D341Med (cell line): ENCODE measurements at regions not wholly inside any gene's neighbourhood (a gene's known extent, or its start where the extent isn't known, plus 50 kb on each side); places are given as distances from the start of the nearest gene placed in this dataset.

Experiments
- DNase-seq: peaks from one replicate; pipeline ENCODE4 v3.0.0; 2012; ENCODE audit warnings: low spot score

DNA sequence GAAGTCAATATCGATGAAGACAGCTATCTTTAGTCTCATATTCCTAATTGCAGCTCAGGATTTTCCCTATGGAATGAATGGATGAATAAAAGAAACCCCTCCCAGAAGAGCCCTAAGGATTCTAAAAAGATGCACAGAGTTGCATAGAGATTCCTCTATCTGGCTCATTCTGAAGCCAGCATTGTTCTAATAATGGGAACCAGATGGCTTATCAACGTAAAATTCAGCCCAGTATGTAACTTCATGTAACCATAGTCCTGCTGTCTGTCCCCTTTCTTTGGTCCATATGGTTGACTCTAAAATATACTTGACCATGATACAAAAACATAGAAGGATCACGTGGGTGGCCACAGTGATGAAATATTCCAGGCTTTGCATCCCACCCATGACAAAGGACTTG lies 508.6 kb downstream of the RASEF start:
- DNase-seq: no peak

GRCh38 chr9:82555031-82555430 lies 507.9 kb downstream of the RASEF start:
- no peak for DNase-seq

DNA sequence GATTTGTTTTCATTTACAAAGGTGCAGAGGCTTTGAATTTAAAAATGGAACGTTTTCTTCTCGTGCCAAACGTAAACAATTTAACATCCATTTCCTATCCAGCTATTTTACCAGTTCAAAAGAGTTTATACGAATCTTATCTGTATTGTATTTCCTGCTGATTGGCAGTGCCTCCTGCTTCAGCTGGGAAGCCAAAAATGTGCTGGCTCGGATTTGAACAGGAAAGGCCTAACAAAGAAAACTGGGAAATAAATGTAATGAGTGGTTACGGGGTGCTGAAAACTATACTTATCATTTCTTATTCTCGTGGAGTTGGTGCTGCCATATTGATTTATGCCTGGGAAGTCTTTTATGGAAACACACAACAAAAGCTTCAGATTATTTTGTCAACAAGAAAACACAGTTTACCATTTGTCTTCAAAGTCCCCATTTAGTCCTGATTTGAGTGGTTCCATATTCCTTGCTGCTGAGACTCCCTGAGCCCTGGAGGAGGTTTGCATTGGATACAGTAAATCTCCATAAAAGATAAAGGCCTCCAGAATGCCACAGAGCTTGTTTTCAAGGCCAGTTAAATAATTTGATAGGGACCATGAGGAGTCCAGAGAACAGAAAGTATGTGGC lies 507.4 kb downstream of the RASEF start:
- no peak for DNase-seq

DNA sequence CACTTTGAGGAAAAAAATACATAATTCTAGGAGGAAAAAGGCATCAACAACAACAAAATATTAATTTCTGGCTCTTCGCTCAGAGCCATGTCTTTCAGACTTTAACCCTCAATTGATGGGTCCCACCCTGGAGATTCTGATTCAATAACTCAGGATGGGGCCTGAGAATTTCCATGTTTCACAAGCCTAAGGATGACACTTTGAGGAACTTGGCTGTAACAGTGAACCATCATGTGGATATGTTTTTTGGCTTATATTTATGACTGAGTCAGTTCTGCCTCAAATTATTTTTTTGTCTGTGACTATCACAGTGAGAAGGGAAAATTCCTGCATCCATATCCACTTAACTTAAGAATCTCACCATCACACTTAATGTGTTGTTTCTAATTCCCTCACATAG lies 504.6 kb downstream of the RASEF start:
- no peak for DNase-seq

GRCh38 chr9:82558855-82559630 lies 503.9 kb downstream of the RASEF start:
- no peak for DNase-seq

GRCh38 chr9:82560036-82560435 lies 502.9 kb downstream of the RASEF start:
- no peak for DNase-seq

GRCh38 chr9:82560457-82560904 lies 502.5 kb downstream of the RASEF start:
- no peak for DNase-seq

DNA sequence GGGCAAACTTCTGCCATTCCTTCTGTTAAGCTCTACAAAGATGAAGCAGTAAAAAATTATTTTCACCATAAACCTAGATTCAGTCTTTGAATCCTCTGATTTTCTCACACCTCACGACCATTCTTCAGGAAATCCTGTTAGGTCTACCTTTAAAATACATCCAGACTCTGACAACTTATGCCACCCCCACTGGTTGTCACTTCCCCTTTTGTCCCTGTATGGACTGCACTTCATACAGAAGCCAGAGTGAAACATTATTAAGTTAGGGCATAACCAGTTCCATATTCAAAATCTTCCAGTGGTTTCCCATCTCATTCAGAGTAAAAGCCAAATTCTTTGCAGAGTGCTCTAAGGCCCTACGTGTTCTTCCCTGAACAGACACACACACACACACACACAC lies 499.8 kb downstream of the RASEF start:
- DNase-seq: no peak

- DNase-seq: no peak
Observed at GRCh38 chr9:82563841-82564240, 499.1 kb downstream of the RASEF start.

DNA sequence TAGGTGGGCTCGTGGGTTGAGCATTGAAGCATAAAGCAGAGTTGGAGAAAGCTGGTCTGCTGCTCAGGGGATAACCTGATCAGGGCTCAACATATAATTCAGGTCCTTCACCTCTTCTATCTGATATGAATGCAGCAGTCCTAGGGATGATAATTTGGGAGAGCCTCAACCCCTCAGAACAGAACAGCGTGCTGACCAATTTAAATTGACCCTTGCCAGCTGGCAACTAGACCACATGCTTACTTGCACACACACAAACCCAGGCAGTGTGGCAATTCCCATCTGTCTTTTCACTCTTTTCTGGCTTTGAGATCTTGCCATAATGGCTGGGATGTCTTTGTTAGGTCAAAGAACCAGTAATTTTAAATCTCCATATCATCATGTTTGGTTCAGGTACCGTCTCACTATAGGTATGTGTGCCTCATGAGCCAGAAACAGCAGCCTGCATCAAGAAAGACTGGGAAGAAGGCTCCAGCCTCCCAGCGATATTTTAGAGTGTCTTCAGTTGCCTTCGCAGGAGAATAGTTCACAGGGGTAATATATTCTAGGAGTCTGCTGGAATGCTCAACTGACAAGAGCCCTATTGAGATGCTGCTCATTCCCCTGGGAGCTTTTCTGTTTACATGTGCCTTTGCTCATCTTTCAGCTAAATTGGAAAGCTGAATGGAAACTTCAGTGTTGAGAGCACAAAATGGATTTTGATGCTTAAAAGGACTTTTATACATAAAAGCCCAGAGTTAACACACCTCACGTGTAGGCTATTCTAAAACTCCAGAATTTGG lies 497.6 kb downstream of the RASEF start:
- no peak for DNase-seq

DNA sequence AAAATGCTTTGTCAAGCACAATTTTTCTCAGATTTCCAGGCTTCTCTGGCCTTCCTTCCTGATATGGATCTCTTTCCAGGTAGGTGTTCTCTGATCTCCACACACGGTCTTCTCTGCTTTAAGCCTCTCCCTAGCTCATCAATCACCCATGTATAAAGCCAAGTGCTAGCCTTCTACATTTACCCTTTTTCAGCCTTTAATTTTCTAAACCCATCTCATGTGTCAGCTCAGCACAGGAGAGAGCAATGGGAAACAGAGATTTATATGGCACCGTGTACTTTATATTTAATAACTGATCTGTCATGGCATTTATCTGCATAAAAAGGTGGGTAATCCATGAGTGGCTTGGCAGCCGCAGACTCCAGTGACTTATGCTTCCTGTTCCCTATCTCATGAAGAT lies 495.0 kb downstream of the RASEF start:
- no peak for DNase-seq

GRCh38 chr9:82570226-82570625 lies 492.7 kb downstream of the RASEF start:
- DNase-seq: no peak

DNA sequence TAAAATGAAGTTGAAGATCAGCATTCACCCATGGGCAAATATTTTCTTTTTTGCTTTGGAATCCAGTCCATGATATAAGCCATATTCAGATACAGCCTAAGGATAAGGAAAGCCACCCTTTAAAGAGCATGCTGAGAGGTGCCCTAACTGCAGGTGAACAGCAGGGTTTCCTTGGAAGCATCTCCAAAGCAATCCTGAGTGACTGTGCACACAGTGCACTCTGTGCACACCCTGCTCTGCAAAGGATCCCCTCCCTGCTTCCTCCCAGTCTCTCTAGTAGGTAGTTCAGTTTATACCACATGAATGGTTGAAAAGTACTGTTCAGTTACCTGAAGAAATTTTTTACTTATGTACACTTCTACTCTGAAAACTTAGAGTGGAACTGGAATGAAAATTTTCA lies 491.4 kb downstream of the RASEF start:
- no peak for DNase-seq

DNA sequence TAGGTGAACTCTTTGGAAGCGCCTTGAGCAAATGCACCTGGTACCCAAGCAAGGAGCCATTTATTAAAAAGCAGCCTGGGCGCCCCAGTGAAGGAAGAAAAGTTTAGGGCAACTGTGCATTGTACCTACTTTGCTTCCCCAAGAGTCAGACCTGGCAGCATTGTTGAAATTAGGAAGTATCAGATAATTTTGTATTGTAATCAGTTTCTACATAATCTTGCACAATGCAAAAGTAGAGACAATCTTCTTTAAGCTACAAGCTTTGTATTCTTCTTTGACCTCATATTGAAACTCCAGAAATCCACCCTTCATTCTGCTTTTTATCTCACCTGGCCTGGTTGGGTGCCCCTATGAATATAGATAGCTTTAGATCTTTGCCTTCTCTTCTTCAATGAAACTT lies 490.8 kb downstream of the RASEF start:
- no peak for DNase-seq

DNA sequence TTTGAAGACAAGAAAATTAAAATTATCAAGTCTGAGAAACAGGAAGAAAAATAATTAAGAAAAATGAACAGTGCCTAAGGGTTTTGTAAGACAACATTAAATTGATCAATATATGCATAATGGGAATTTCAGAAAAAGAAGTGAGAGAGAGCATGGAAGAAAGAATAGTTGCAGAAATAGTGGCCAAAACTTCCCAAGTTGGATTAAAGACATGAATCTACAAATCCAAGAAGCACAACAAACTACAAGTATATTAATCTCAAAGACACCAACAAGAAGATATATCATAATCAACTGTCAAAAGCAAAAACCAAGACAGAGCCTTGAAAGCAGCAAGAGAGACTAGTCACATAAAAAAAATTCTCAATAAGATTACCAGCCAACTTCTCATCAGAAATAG lies 488.0 kb downstream of the RASEF start:
- DNase-seq: no peak

DNA sequence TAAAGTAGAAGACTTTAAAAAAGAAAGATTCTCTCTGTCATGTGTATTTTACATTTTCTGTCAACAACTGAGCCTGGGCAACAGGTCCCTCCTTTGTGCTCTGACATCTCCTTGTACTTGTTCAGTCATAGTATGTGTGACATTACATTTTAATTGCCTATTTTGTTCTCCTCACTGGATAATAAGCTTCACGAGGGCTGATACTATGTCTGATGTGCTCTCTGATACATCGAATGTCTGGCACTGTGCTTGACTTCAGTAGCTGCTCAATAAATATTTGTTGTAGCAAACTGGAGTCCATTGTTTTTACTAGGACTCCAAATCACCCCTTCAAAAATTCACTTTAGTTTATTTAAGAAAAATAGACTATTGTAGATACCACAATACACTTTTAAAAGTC lies 482.0 kb downstream of the RASEF start:
- DNase-seq: no peak

DNA sequence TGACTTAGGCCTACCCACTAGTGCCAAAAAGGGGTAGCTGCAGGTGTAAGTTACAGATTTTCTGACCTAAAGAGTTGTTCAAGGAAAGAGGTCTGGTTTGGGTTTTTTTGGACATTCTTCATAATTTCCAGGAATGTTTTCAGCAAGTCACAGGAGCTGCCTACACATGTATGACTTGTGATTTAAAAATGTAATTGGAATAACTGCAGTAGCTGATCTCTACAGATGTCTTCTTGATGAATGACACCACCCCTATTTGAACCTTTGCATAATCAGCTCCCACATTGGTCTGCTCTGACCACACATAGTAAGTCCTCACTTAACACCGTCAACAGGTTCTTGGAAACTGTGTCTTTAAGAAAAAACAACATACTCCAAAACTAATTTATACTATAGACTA lies 481.4 kb downstream of the RASEF start:
- no peak for DNase-seq

DNA sequence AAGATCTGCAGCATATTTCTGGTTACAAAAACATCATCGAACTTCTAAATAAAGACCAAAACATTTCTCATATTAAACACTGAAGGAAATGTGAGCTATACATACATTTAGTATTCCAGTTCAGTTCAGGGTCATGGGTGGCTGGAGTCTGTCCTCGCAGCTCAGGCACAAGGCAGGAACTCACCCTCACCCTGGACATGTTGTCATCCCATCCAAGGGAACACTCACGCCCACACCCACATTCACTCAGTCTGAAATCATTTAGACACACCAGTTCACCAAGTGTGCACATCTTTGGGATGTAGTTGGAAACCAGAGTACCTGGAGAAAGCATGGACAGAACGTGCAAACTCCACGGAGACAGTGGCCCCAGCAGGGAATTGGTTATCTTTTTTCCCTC lies 481.0 kb downstream of the RASEF start:
- DNase-seq: no peak

- no peak for DNase-seq
Observed at GRCh38 chr9:82582693-82583092, 480.2 kb downstream of the RASEF start.

GRCh38 chr9:82583524-82583923 lies 479.4 kb downstream of the RASEF start:
- no peak for DNase-seq

- DNase-seq: no peak
Observed at GRCh38 chr9:82584349-82584863, 478.5 kb downstream of the RASEF start.

DNA sequence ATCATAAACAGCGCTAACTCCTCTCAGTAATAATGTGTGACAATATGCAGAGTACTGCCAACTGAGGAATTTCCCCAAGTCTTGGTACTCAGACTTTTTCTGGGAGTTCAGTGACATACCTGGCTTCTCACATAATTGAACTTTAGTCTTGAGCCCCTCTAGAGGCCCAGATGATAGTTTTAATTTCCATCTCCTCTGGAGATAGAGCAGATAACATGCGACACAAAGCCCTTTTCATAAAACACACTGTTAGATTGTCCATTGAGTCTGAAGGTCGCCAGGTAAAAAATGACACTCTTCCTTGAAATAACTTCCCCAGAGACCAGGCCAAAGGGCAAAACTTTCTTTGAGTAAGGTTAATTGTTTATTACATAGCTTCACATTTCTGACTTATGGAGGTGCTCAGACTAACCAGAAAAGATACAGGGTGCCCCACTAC lies 476.0 kb downstream of the RASEF start:
- no peak for DNase-seq
